Panc1 (cell line): ENCODE measurements at regions not wholly inside any gene's neighbourhood (a gene's known extent, or its start where the extent isn't known, plus 50 kb on each side); places are given as distances from the start of the nearest gene placed in this dataset.

Source experiments
- POLR2AphosphoS5 ChIP-seq: IDR thresholded peaks from 2 replicates; pipeline ENCODE4 v1.6.1; 2012; ENCODE audit warnings: mild to moderate bottlenecking, low read depth, low read length, moderate library complexity
- TF ChIP-seq, protein P1 (sequence below): fragments of 450-650 bp; IDR thresholded peaks from 2 replicates; pipeline ENCODE4 v1.5.1; 2017; ENCODE audit warnings: mild to moderate bottlenecking
- TF ChIP-seq, protein P2 (sequence below), 2 experiments: IDR thresholded peaks; 2 replicates each; pipeline ENCODE4 v1.6.1; 2011 to 2012; ENCODE audit warnings: low read depth in 2 of 2, control low read depth in 1 of 2, low read length in 1 of 2, mild to moderate bottlenecking in 1 of 2, moderate library complexity in 1 of 2; ENCODE audit not compliant: insufficient read depth in 1 of 2

DNA sequence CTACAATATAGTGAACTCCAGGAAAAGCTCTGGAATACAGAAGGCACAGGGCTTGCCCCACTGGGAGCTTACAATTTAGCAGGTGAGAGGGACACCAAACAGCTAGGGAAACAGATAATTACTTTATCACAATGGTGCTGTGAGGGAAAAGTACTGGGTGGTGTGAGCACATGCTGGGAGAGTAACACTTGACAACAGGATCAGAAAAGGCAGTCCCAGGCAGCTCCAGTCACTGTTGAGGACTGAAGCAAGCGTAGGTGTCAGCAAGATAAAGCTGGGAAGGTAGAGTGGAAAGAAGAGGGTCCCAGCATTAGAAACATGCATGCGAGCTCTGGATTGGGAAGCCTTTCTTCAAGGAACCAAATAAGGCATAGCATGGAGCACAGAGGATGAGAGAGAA lies 296.0 kb downstream of the ATPSCKMT start:
- TF ChIP-seq, protein P1, sequence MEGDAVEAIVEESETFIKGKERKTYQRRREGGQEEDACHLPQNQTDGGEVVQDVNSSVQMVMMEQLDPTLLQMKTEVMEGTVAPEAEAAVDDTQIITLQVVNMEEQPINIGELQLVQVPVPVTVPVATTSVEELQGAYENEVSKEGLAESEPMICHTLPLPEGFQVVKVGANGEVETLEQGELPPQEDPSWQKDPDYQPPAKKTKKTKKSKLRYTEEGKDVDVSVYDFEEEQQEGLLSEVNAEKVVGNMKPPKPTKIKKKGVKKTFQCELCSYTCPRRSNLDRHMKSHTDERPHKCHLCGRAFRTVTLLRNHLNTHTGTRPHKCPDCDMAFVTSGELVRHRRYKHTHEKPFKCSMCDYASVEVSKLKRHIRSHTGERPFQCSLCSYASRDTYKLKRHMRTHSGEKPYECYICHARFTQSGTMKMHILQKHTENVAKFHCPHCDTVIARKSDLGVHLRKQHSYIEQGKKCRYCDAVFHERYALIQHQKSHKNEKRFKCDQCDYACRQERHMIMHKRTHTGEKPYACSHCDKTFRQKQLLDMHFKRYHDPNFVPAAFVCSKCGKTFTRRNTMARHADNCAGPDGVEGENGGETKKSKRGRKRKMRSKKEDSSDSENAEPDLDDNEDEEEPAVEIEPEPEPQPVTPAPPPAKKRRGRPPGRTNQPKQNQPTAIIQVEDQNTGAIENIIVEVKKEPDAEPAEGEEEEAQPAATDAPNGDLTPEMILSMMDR: no peak
- TF ChIP-seq POLR2AphosphoS5: no peak
- TF ChIP-seq, protein P2, sequence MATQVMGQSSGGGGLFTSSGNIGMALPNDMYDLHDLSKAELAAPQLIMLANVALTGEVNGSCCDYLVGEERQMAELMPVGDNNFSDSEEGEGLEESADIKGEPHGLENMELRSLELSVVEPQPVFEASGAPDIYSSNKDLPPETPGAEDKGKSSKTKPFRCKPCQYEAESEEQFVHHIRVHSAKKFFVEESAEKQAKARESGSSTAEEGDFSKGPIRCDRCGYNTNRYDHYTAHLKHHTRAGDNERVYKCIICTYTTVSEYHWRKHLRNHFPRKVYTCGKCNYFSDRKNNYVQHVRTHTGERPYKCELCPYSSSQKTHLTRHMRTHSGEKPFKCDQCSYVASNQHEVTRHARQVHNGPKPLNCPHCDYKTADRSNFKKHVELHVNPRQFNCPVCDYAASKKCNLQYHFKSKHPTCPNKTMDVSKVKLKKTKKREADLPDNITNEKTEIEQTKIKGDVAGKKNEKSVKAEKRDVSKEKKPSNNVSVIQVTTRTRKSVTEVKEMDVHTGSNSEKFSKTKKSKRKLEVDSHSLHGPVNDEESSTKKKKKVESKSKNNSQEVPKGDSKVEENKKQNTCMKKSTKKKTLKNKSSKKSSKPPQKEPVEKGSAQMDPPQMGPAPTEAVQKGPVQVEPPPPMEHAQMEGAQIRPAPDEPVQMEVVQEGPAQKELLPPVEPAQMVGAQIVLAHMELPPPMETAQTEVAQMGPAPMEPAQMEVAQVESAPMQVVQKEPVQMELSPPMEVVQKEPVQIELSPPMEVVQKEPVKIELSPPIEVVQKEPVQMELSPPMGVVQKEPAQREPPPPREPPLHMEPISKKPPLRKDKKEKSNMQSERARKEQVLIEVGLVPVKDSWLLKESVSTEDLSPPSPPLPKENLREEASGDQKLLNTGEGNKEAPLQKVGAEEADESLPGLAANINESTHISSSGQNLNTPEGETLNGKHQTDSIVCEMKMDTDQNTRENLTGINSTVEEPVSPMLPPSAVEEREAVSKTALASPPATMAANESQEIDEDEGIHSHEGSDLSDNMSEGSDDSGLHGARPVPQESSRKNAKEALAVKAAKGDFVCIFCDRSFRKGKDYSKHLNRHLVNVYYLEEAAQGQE (IDR thresholded peaks at IDR 0.05; ENCODE audit: insufficient read depth in 1 of 2, low read depth in 2 of 2, low read length in 1 of 2): no peak
